ENCODE measurements at regions not wholly inside any gene's neighbourhood (a gene's known extent, or its start where the extent isn't known, plus 50 kb on each side); places are given as distances from the start of the nearest gene placed in this dataset.

DNA sequence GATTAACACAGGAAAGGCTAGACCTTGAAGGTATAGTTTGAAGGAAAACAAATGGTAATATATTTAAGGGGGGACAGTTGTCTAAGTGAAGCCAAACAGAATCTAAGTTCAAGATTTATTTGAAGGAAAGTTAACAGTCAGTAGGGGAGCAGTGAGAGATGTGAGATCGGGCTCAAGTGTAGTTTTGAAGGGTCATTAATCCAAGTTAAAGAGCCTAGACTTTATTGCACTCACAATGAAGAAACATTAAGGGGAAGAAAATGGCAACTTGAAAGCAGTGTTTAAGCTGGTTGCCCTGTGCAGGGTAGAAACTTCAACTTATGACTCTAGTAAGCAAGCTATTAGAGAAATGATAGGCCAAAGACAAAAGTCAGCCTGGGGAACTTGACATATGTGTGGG is 1952.2 kb downstream of the PCDH7 start:
- Histone ChIP-seq H3K4me3 (no peak overlapping the region), H3K27me3 (no peaks in the 10 kb centered on the region), H2AFZ (no peak overlapping the region), H3K27ac (no peak overlapping the region), H4K20me1 (ENCODE audit: insufficient read depth, poor library complexity, severe bottlenecking) (no peaks in the 10 kb centered on the region), H3K4me1 (ENCODE audit: insufficient read depth) (no peaks in the 10 kb centered on the region), H3K9me2 (replicated peaks; ENCODE audit: insufficient read depth) (no peaks in the 10 kb centered on the region), H3K79me2 (no peaks in the 10 kb centered on the region), H3K36me3 (replicated peaks; ENCODE audit: insufficient read depth, low read depth) (no peaks in the 10 kb centered on the region), H3K9me3 (ENCODE audit: low read depth) (no peaks in the 10 kb centered on the region), H3K4me2 (no peak overlapping the region)
- TF ChIP-seq EZH2phosphoT487 (IDR thresholded peaks at IDR 0.05; ENCODE audit: low read depth, severe bottlenecking, unreplicated experiment) (no peak), EZH2 (IDR thresholded peaks at IDR 0.05; ENCODE audit: borderline replicate concordance) (no peak)
- TF ChIP-seq, protein P1, sequence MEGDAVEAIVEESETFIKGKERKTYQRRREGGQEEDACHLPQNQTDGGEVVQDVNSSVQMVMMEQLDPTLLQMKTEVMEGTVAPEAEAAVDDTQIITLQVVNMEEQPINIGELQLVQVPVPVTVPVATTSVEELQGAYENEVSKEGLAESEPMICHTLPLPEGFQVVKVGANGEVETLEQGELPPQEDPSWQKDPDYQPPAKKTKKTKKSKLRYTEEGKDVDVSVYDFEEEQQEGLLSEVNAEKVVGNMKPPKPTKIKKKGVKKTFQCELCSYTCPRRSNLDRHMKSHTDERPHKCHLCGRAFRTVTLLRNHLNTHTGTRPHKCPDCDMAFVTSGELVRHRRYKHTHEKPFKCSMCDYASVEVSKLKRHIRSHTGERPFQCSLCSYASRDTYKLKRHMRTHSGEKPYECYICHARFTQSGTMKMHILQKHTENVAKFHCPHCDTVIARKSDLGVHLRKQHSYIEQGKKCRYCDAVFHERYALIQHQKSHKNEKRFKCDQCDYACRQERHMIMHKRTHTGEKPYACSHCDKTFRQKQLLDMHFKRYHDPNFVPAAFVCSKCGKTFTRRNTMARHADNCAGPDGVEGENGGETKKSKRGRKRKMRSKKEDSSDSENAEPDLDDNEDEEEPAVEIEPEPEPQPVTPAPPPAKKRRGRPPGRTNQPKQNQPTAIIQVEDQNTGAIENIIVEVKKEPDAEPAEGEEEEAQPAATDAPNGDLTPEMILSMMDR (IDR thresholded peaks at IDR 0.05; ENCODE audit: poor library complexity) = no peak
- DNase-seq (ENCODE audit: low spot score) = no peak
- WGBS (ENCODE audit: low lambda C conversion rate, missing lambda C conversion rate) = 55% methylated on average over 1 of the region's 1 CpG

DNA sequence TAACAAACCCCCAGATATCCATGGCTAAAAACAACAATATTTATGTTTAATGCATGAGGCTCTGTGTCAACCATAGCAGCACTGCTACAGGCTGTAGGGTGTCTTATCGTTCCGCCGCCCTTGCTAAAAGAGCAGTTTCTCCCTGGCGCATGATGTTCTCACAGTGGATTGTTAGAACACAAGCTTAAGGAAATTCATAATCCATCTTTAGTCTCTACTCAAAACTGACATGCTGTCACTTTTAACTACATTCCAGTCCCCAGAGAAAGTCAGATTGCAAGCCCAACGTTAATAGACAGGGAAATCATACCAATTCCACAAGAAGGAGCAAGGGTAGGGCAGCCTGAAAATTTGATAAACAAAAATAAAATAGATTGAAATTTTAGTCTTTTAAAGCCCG is 1960.8 kb downstream of the PCDH7 start:
- Histone ChIP-seq H3K4me3 (no peak overlapping the region), H4K20me1 (ENCODE audit: insufficient read depth, poor library complexity, severe bottlenecking) (no peaks in the 10 kb centered on the region), H3K79me2 (no peaks in the 10 kb centered on the region), H3K4me1 (ENCODE audit: insufficient read depth) (no peaks in the 10 kb centered on the region), H3K9me2 (replicated peaks; ENCODE audit: insufficient read depth) (no peaks in the 10 kb centered on the region), H3K27ac (no peak overlapping the region), H3K9me3 (ENCODE audit: low read depth) (no peaks in the 10 kb centered on the region), H2AFZ (no peak overlapping the region), H3K36me3 (replicated peaks; ENCODE audit: insufficient read depth, low read depth) (no peaks in the 10 kb centered on the region), H3K27me3 (no peaks in the 10 kb centered on the region), H3K4me2 (no peak overlapping the region)
- no peak for DNase-seq (ENCODE audit: low spot score)
- WGBS (ENCODE audit: low lambda C conversion rate, missing lambda C conversion rate) = 92% methylated on average over 6 of the region's 6 CpGs
- TF ChIP-seq EZH2phosphoT487 (IDR thresholded peaks at IDR 0.05; ENCODE audit: low read depth, severe bottlenecking, unreplicated experiment) = no peak
- TF ChIP-seq, protein P1 (IDR thresholded peaks at IDR 0.05; ENCODE audit: poor library complexity) = no peak
- no peak for TF ChIP-seq EZH2 (IDR thresholded peaks at IDR 0.05; ENCODE audit: borderline replicate concordance)

DNA sequence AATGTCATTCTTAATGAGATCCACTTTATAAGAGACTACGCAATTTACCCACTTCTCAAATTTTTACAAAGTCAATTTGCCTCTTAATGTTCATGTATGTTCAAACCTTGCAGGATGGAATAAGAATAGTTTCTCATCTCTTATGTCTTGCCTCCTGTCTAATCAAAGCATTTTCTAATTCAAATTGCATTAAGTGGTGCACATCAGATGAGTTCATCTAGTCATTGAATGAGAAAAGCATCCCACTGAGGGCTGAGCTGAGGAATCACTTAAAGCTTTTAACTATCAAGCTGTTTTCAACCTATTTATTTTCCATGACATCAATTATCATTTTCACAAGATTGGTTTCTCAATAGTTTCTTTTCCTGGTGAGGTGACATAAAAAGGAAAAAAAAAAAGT is 1964.0 kb downstream of the PCDH7 start:
- Histone ChIP-seq H3K4me2 (no peak overlapping the region), H3K79me2 (no peaks in the 10 kb centered on the region), H3K4me3 (no peak overlapping the region), H2AFZ (no peak overlapping the region), H3K27me3 (no peaks in the 10 kb centered on the region), H3K36me3 (replicated peaks; ENCODE audit: insufficient read depth, low read depth) (no peaks in the 10 kb centered on the region), H3K27ac (no peak overlapping the region), H3K9me2 (replicated peaks; ENCODE audit: insufficient read depth) (no peaks in the 10 kb centered on the region), H3K9me3 (ENCODE audit: low read depth) (no peaks in the 10 kb centered on the region), H4K20me1 (ENCODE audit: insufficient read depth, poor library complexity, severe bottlenecking) (no peaks in the 10 kb centered on the region), H3K4me1 (ENCODE audit: insufficient read depth) (no peaks in the 10 kb centered on the region)
- DNase-seq (ENCODE audit: low spot score) = no peak
- WGBS (ENCODE audit: low lambda C conversion rate, missing lambda C conversion rate) = 97% methylated on average over 1 of the region's 1 CpG
- TF ChIP-seq, protein P1 (IDR thresholded peaks at IDR 0.05; ENCODE audit: poor library complexity) = no peak
- TF ChIP-seq EZH2phosphoT487 (IDR thresholded peaks at IDR 0.05; ENCODE audit: low read depth, severe bottlenecking, unreplicated experiment) (no peak), EZH2 (IDR thresholded peaks at IDR 0.05; ENCODE audit: borderline replicate concordance) (no peak)

DNA sequence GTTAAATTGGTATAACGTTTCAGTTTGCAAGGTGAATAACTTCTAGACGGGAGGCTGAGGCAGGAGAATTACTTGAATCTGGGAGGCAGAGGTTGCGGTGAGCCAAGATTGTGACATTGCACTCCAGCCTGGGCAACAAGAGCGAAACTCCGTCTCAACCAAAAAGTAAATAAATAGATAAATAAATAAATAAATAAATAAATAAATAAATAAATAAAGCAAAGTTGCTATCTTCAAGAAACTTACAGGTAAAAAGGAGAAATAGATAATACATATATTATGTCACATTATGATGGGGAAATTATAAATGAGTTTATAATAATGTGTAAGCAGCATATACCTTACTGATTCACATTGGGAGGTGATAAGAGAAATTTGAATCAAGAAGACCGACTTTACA is 1966.0 kb downstream of the PCDH7 start:
- TF ChIP-seq, protein P1 (IDR thresholded peaks at IDR 0.05; ENCODE audit: poor library complexity) = no peak
- TF ChIP-seq EZH2phosphoT487 (IDR thresholded peaks at IDR 0.05; ENCODE audit: low read depth, severe bottlenecking, unreplicated experiment) (no peak), EZH2 (IDR thresholded peaks at IDR 0.05; ENCODE audit: borderline replicate concordance) (no peak)
- 95% methylated on average over 6 of the region's 6 CpGs for WGBS (ENCODE audit: low lambda C conversion rate, missing lambda C conversion rate)
- no peaks in the 10 kb centered on the region for H3K9me2 ChIP-seq (replicated peaks; ENCODE audit: insufficient read depth)

More for the DNA sequence above, 1966.0 kb downstream of the PCDH7 start:
- Histone ChIP-seq H3K79me2 (no peaks in the 10 kb centered on the region), H3K27me3 (no peaks in the 10 kb centered on the region), H2AFZ (no peak overlapping the region), H3K9me3 (ENCODE audit: low read depth) (no peaks in the 10 kb centered on the region), H3K4me2 (no peak overlapping the region), H4K20me1 (ENCODE audit: insufficient read depth, poor library complexity, severe bottlenecking) (no peaks in the 10 kb centered on the region), H3K4me1 (ENCODE audit: insufficient read depth) (no peaks in the 10 kb centered on the region), H3K4me3 (no peak overlapping the region), H3K36me3 (replicated peaks; ENCODE audit: insufficient read depth, low read depth) (no peaks in the 10 kb centered on the region), H3K27ac (no peak overlapping the region)
- DNase-seq (ENCODE audit: low spot score) = no peak
